Stimulated activated CD4-positive, alpha-beta T cell treated with anti-CD3 and anti-CD28 coated beads, TNF-alpha, amount 100 ng/mL, for 1 hour (primary cell): ENCODE measurements at regions not wholly inside any gene's neighbourhood (a gene's known extent, or its start where the extent isn't known, plus 50 kb on each side); places are given as distances from the start of the nearest gene placed in this dataset.

Experiments
- DNase-seq, 3 donors: peaks; one replicate each; pipeline ENCODE4 v3.0.0-alpha.2; 2020; ENCODE audit warnings: low read depth in 3 of 3, low spot score in 1 of 3

GRCh38 chr13:73901324-73902068, 232.7 kb downstream of the KLF12 start:
- no peak for DNase-seq

- DNase-seq: no peak
Observed at GRCh38 chr13:73900591-73900990, 233.6 kb downstream of the KLF12 start.

- DNase-seq: no peak
Observed at GRCh38 chr13:73898899-73899298, 235.3 kb downstream of the KLF12 start.

GRCh38 chr13:73898276-73898675, 235.9 kb downstream of the KLF12 start:
- DNase-seq: no peak

GRCh38 chr13:73894995-73895571, 239.1 kb downstream of the KLF12 start:
- DNase-seq: no peak

- DNase-seq: no peak
Observed at GRCh38 chr13:73893833-73894232, 240.4 kb downstream of the KLF12 start.

- DNase-seq: no peak
Observed at GRCh38 chr13:73891805-73892204, 242.4 kb downstream of the KLF12 start.

- DNase-seq: no peak
Observed at GRCh38 chr13:73883162-73883561, 251.0 kb downstream of the KLF12 start.

- DNase-seq: no peak
Observed at GRCh38 chr13:73880365-73880764, 253.8 kb downstream of the KLF12 start.

GRCh38 chr13:73879346-73880015, 254.7 kb downstream of the KLF12 start:
- DNase-seq: no peak

- DNase-seq: no peak
Observed at GRCh38 chr13:73877399-73877798, 256.8 kb downstream of the KLF12 start.

GRCh38 chr13:73876323-73876722, 257.9 kb downstream of the KLF12 start:
- DNase-seq: no peak

- no peak for DNase-seq
Observed at GRCh38 chr13:73873940-73874830, 260.0 kb downstream of the KLF12 start.

GRCh38 chr13:73872397-73872796, 261.8 kb downstream of the KLF12 start:
- DNase-seq: no peak

- DNase-seq: no peak
Observed at GRCh38 chr13:73870970-73871935, 263.0 kb downstream of the KLF12 start.

GRCh38 chr13:73870036-73870741, 264.0 kb downstream of the KLF12 start:
- DNase-seq: no peak

- no peak for DNase-seq
Observed at GRCh38 chr13:73865027-73865426, 269.2 kb downstream of the KLF12 start.

GRCh38 chr13:73861136-73861535, 273.1 kb downstream of the KLF12 start:
- DNase-seq: no peak

- DNase-seq: no peak
Observed at GRCh38 chr13:73860501-73860900, 273.7 kb downstream of the KLF12 start.

GRCh38 chr13:73859841-73860240, 274.4 kb downstream of the KLF12 start:
- DNase-seq: no peak
